ENCODE measurements at regions not wholly inside any gene's neighbourhood (a gene's known extent, or its start where the extent isn't known, plus 50 kb on each side); places are given as distances from the start of the nearest gene placed in this dataset.

- no peak for TF ChIP-seq CTCF (IDR thresholded peaks at IDR 0.05)
- no peak for TF ChIP-seq POLR2A (IDR thresholded peaks at IDR 0.05)
Measured at GRCh38 chr5:90193185-90193822, 216.3 kb downstream of the CETN3 start.
